ENCODE measurements at regions not wholly inside any gene's neighbourhood (a gene's known extent, or its start where the extent isn't known, plus 50 kb on each side); places are given as distances from the start of the nearest gene placed in this dataset.

- BruUV-seq (replicated peaks), result no TSS peak
- POLR2A ChIA-PET, result no interaction called here
- Histone ChIP-seq H3K4me2 (ENCODE audit: low read length) (no peak overlapping the region), H3K4me1 (ENCODE audit: control insufficient read depth in 1 of 2, insufficient read depth in 2 of 2, low read length in 2 of 2) (no peaks in the 10 kb centered on the region), H3K79me2 (ENCODE audit: insufficient read depth, low read length) (no peaks in the 10 kb centered on the region), H3K27ac (ENCODE audit: low read depth, low read length) (no peak overlapping the region), H2AFZ (ENCODE audit: low read depth, low read length, poor library complexity, severe bottlenecking) (no peak overlapping the region), H4K20me1 (ENCODE audit: insufficient read depth) (no peaks in the 10 kb centered on the region), H3K36me3 (ENCODE audit: control insufficient read depth in 1 of 2, insufficient read depth in 2 of 2, low read length in 2 of 2) (no peaks in the 10 kb centered on the region), H3K9me2 (ENCODE audit: insufficient read depth) (no peaks in the 10 kb centered on the region), H3K9me3 (ENCODE audit: control insufficient read depth in 1 of 2, insufficient read depth in 1 of 2, low read depth in 1 of 2, low read length in 2 of 2) (peaks cover 9 to 19% of the 10 kb centered on the region in 2 experiments; a peak in 3 of 4 replicates), H3K9ac (ENCODE audit: low read length) (no peak overlapping the region), H3K4me3 (replicated peaks in 1 of 2; ENCODE audit: low read depth in 1 of 2, low read length in 2 of 2) (no peak overlapping the region), H3K27me3 (ENCODE audit: insufficient read depth, low read length) (no peaks in the 10 kb centered on the region)
- intact Hi-C loops (cut with micrococcal nuclease), result no loop called here
- CTCF ChIA-PET, result no interaction called here
- DNase-seq (ENCODE audit: low read depth, low spot score) (no peak), ATAC-seq (no peak)
- TF ChIP-seq REST (IDR thresholded peaks at IDR 0.05; ENCODE audit: low read depth), result no peak
- TF ChIP-seq ATF3 (IDR thresholded peaks at IDR 0.05), result no peak
- TF ChIP-seq SP1 (IDR thresholded peaks at IDR 0.05; ENCODE audit: low read depth), result no peak
- no peak for TF ChIP-seq SIN3A (IDR thresholded peaks at IDR 0.05; ENCODE audit: low read depth)
- RAD21 ChIA-PET (ENCODE audit: low non-redundant PET in 1 of 2, low total read pairs in 2 of 2, uncharacterized antibody in 2 of 2, unreplicated experiment in 2 of 2), result no interaction called here
These were observed 263.7 kb downstream of the SOX11 start for GRCh38 chr2:5955921-5956320.

Measured in HCT116 (cell line).